ENCODE measurements at regions not wholly inside any gene's neighbourhood (a gene's known extent, or its start where the extent isn't known, plus 50 kb on each side); places are given as distances from the start of the nearest gene placed in this dataset.

DNA sequence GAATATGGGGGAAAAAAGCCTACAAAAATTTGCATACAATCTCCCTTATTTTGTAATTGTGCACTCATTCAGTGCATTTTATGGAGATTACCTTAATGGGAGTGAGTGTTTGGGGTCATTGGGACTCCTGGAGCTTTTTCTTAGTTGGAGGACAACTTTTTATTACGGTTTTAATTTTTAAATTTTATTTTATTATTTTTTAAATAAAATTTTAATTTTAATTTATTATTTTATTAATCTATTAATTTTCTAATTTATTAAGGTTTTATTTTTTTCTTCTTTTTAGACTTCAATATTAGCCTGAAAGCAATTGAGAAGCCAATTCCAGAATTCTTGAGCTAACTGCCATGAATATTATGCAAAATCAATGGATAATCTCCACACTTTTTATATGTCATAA, 355.0 kb downstream of the SOCS6 start:
- TF ChIP-seq ZNF384 (IDR thresholded peaks at IDR 0.05) (no peak), HDGF (IDR thresholded peaks at IDR 0.05; ENCODE audit: borderline replicate concordance) (no peak), SP1 (IDR thresholded peaks at IDR 0.05) (no peak)
